ENCODE measurements at regions not wholly inside any gene's neighbourhood (a gene's known extent, or its start where the extent isn't known, plus 50 kb on each side); places are given as distances from the start of the nearest gene placed in this dataset.

DNA sequence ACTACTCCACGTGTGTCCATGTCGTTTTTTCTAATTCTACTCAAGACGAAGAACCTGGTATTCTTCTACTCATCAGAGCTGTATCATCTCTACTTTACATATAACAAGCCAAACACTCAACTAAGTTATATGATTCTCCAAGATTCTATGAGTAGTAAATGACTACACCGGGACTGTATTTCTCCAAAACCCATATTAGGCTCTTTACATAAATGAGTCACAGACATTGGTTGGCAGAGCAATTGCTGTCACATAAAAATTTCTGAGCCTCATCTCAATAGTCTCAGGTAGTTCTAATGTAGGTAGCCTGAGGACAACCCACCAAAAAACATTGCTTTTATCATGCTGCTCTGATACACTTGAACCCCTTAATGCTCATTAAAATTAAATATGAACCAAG is 1092.3 kb upstream of the NXPH2 start:
- TF ChIP-seq, protein P1, sequence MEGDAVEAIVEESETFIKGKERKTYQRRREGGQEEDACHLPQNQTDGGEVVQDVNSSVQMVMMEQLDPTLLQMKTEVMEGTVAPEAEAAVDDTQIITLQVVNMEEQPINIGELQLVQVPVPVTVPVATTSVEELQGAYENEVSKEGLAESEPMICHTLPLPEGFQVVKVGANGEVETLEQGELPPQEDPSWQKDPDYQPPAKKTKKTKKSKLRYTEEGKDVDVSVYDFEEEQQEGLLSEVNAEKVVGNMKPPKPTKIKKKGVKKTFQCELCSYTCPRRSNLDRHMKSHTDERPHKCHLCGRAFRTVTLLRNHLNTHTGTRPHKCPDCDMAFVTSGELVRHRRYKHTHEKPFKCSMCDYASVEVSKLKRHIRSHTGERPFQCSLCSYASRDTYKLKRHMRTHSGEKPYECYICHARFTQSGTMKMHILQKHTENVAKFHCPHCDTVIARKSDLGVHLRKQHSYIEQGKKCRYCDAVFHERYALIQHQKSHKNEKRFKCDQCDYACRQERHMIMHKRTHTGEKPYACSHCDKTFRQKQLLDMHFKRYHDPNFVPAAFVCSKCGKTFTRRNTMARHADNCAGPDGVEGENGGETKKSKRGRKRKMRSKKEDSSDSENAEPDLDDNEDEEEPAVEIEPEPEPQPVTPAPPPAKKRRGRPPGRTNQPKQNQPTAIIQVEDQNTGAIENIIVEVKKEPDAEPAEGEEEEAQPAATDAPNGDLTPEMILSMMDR (conservative IDR thresholded peaks at IDR 0.05): no peak
- TF ChIP-seq ZFX (IDR thresholded peaks at IDR 0.05): no peak
